ENCODE measurements at regions not wholly inside any gene's neighbourhood (a gene's known extent, or its start where the extent isn't known, plus 50 kb on each side); places are given as distances from the start of the nearest gene placed in this dataset.

DNA sequence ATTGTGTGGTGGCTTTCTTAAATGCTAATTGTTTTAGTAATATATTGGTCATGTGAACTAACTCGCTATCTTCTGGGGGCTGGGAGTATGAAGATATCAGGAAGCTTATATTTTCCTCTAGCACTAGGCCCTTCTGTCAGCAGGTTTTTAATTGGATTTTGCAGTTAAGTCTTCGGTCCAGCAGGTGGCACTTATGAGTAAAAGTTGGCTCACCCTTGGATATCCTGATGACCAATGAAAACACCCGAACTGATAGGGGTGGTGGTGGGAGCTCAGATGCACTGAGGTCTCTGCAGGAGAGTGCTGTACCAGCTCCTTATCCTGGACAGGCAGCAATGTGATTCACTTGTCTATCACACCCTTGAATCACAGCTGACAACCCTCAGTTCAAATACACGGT lies 1365.8 kb upstream of the DIAPH2 start:
- TF ChIP-seq CTCF (IDR thresholded peaks at IDR 0.05; ENCODE audit: low read depth, low read length): peak; percentile 24
- no peak for TF ChIP-seq POLR2A (IDR thresholded peaks at IDR 0.05; ENCODE audit: extremely low read depth, insufficient read length)
- TF ChIP-seq, protein P1, sequence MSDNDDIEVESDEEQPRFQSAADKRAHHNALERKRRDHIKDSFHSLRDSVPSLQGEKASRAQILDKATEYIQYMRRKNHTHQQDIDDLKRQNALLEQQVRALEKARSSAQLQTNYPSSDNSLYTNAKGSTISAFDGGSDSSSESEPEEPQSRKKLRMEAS (IDR thresholded peaks at IDR 0.05; ENCODE audit: low read depth, low read length): no peak

Measured in NB4 (cell line).